ENCODE measurements at regions not wholly inside any gene's neighbourhood (a gene's known extent, or its start where the extent isn't known, plus 50 kb on each side); places are given as distances from the start of the nearest gene placed in this dataset.

- TF ChIP-seq CTCF (IDR thresholded peaks at IDR 0.05; ENCODE audit: low read depth, low read length) (no peak), EZH2phosphoT487 (IDR thresholded peaks at IDR 0.05; ENCODE audit: low read depth) (no peak)
Measured at GRCh38 chr11:56808326-56808725, 59.8 kb upstream of the OR9G4 start.
